ENCODE measurements at regions not wholly inside any gene's neighbourhood (a gene's known extent, or its start where the extent isn't known, plus 50 kb on each side); places are given as distances from the start of the nearest gene placed in this dataset.

DNA sequence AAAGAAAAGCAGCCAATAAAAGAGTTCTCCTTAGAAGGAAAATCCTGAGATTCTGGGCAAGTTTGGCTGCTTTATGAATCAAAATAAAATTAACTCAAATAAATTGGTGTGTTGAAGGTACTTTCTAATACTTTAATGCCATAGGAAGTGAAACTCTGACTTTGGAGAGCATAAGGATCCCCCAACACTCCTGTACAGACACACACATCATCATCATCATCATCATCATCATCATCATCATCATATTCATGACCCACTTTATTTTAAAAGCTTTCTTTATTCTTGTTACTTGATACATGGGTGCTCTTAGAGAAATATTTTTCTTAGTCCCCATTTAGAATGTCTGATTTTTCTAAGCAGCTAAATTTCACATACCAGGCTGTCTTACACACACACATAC lies 283.1 kb upstream of the CYRIA start:
- TF ChIP-seq CEBPB (IDR thresholded peaks at IDR 0.05; ENCODE audit: low read depth), result no peak
- no peak for TF ChIP-seq EZH2 (IDR thresholded peaks at IDR 0.05)
- TF ChIP-seq POLR2A (IDR thresholded peaks at IDR 0.05; ENCODE audit: borderline replicate concordance, extremely low read depth, insufficient read depth, insufficient read length), result no peak

Measured in HCT116 (cell line).